B cell (primary cell): ENCODE measurements at regions not wholly inside any gene's neighbourhood (a gene's known extent, or its start where the extent isn't known, plus 50 kb on each side); places are given as distances from the start of the nearest gene placed in this dataset.

Experiments
- EZH2 ChIP-seq: IDR thresholded peaks from 2 replicates; pipeline ENCODE4 v1.6.1; 2012; ENCODE audit warnings: borderline replicate concordance, low read depth, mild to moderate bottlenecking, moderate library complexity, low read length; ENCODE audit not compliant: insufficient read depth, poor library complexity, severe bottlenecking
- TF ChIP-seq, protein P1 (sequence below): fragments of 200-600 bp; IDR thresholded peaks from one replicate; pipeline ENCODE4 v1.8.0; 2022; ENCODE audit warnings: antibody characterized with exemption, mild to moderate bottlenecking

DNA sequence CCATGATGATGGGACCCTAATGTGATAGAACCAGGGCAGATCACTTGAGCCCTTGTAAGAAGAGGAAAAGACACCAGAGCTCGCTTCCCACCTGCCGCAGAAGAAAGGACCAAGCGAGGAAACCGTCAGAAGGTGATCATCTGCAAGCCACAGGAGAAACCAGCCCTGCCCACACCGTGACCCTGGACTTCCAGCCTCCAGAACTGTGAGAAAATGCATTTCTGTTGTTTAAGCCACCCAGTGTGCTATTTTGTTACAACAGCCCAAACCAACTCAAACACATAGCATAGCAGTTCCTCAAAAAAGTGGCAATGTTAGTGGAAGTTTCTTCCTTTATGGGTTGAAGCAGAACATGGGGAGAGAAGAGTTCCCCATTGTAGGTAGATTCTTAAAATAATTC lies 107.9 kb upstream of the BCL2L14 start:
- TF ChIP-seq, protein P1, sequence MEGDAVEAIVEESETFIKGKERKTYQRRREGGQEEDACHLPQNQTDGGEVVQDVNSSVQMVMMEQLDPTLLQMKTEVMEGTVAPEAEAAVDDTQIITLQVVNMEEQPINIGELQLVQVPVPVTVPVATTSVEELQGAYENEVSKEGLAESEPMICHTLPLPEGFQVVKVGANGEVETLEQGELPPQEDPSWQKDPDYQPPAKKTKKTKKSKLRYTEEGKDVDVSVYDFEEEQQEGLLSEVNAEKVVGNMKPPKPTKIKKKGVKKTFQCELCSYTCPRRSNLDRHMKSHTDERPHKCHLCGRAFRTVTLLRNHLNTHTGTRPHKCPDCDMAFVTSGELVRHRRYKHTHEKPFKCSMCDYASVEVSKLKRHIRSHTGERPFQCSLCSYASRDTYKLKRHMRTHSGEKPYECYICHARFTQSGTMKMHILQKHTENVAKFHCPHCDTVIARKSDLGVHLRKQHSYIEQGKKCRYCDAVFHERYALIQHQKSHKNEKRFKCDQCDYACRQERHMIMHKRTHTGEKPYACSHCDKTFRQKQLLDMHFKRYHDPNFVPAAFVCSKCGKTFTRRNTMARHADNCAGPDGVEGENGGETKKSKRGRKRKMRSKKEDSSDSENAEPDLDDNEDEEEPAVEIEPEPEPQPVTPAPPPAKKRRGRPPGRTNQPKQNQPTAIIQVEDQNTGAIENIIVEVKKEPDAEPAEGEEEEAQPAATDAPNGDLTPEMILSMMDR: no peak
- no peak for TF ChIP-seq EZH2
